ENCODE measurements at regions not wholly inside any gene's neighbourhood (a gene's known extent, or its start where the extent isn't known, plus 50 kb on each side); places are given as distances from the start of the nearest gene placed in this dataset.
"Not testable (repeated sequence)": the region's sequence is repeated elsewhere in the genome, so short reads cannot be mapped to it uniquely, and the experiment has no call there.

- H3K36me3 ChIP-seq (ENCODE audit: control insufficient read depth, insufficient read depth, low read length); H3K9ac ChIP-seq (ENCODE audit: low read depth, low read length); H3K27me3 ChIP-seq (ENCODE audit: control insufficient read depth, insufficient read depth, low read length); H3K4me1 ChIP-seq (ENCODE audit: control insufficient read depth, insufficient read depth, low read length); H3K4me3 ChIP-seq (ENCODE audit: low read depth, low read length): not testable (repeated sequence)
- peaks cover 51% of the 10 kb centered on the region for H3K9me3 ChIP-seq (ENCODE audit: control insufficient read depth, insufficient read depth, low read length)
These were observed 170.2 kb downstream of the CWH43 start for GRCh38 chr4:49156309-49156708.

DNA sequence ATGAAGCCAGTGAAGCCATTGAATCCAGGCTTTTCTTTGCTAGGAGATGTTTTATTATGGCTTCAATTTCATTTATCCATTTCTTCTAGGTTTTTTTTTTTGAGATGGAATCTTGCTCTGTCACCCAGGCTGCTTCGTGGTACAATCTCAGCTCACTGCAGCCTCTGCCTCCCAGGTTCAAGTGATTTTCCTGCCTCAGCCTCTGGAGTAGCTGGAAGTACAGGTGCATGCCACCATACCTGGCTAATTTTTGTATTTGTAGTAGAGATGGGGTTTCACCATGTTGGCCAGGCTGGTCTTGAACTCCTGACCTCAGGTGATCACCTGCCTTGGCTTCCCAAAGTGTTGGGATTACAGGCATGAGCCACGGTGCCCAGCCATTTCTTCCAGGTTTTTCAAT, 171.6 kb downstream of the CWH43 start:
- H3K36me3 ChIP-seq (ENCODE audit: control insufficient read depth, insufficient read depth, low read length); H3K4me1 ChIP-seq (ENCODE audit: control insufficient read depth, insufficient read depth, low read length); H3K9ac ChIP-seq (ENCODE audit: low read depth, low read length); H3K4me3 ChIP-seq (ENCODE audit: low read depth, low read length); H3K27me3 ChIP-seq (ENCODE audit: control insufficient read depth, insufficient read depth, low read length): not testable (repeated sequence)
- peaks cover 41% of the 10 kb centered on the region for H3K9me3 ChIP-seq (ENCODE audit: control insufficient read depth, insufficient read depth, low read length)

- H3K36me3 ChIP-seq (ENCODE audit: control insufficient read depth, insufficient read depth, low read length); H3K4me3 ChIP-seq (ENCODE audit: low read depth, low read length); H3K27me3 ChIP-seq (ENCODE audit: control insufficient read depth, insufficient read depth, low read length); H3K9ac ChIP-seq (ENCODE audit: low read depth, low read length); H3K9me3 ChIP-seq (ENCODE audit: control insufficient read depth, insufficient read depth, low read length); H3K4me1 ChIP-seq (ENCODE audit: control insufficient read depth, insufficient read depth, low read length): not testable (repeated sequence)
These were observed 175.1 kb downstream of the CWH43 start for GRCh38 chr4:49161111-49161541.

GRCh38 chr4:49164916-49165315, 178.8 kb downstream of the CWH43 start:
- not testable (repeated sequence) for H3K4me3 ChIP-seq (ENCODE audit: low read depth, low read length); H3K9ac ChIP-seq (ENCODE audit: low read depth, low read length); H3K4me1 ChIP-seq (ENCODE audit: control insufficient read depth, insufficient read depth, low read length); H3K27me3 ChIP-seq (ENCODE audit: control insufficient read depth, insufficient read depth, low read length); H3K9me3 ChIP-seq (ENCODE audit: control insufficient read depth, insufficient read depth, low read length); H3K36me3 ChIP-seq (ENCODE audit: control insufficient read depth, insufficient read depth, low read length)

DNA sequence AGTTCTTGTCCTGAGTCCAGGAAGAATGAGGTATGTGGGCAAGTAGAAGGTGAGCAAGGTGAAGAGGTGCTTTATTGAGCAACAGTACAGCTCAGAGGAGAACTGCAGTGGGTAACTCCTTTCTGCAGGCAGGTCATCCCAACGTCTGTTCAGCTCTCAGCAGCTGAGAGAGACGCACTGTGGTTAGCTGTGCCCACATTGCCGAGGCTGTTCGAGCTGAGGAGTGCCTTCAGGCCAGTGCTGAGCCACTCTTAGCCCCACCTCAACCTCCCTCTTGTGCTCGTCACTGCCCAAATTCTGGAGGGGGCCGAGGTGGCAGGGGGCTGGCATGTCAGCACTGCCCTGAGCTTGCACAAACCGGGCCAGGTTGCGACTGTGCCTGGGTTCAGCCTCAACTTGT, 191.8 kb downstream of the CWH43 start:
- H3K4me1 ChIP-seq (ENCODE audit: control insufficient read depth, insufficient read depth, low read length); H3K27me3 ChIP-seq (ENCODE audit: control insufficient read depth, insufficient read depth, low read length); H3K9me3 ChIP-seq (ENCODE audit: control insufficient read depth, insufficient read depth, low read length); H3K9ac ChIP-seq (ENCODE audit: low read depth, low read length); H3K4me3 ChIP-seq (ENCODE audit: low read depth, low read length); H3K36me3 ChIP-seq (ENCODE audit: control insufficient read depth, insufficient read depth, low read length): not testable (repeated sequence)

DNA sequence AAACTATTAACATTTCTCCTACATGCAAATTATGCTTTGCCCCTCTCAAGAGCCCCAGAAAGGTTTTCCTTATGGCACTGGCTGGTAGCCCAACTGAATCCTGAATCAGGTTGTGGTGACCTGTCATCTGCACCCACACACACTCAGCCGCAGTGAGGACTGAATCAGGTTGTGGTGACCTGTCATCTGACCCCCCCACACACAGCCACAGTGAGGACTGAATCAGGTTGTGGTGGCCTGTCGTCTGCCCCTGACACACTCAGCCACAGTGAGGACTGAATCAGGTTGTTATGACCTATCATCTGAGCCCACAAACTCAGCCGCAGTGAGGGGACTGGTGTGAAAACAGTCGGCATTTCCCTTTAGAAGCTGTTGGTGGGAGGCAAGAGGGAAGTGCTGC, 195.0 kb downstream of the CWH43 start:
- not testable (repeated sequence) for H3K9ac ChIP-seq (ENCODE audit: low read depth, low read length); H3K36me3 ChIP-seq (ENCODE audit: control insufficient read depth, insufficient read depth, low read length); H3K4me1 ChIP-seq (ENCODE audit: control insufficient read depth, insufficient read depth, low read length); H3K4me3 ChIP-seq (ENCODE audit: low read depth, low read length); H3K9me3 ChIP-seq (ENCODE audit: control insufficient read depth, insufficient read depth, low read length); H3K27me3 ChIP-seq (ENCODE audit: control insufficient read depth, insufficient read depth, low read length)

GRCh38 chr4:49211396-49212194, 225.5 kb downstream of the CWH43 start:
- H3K27me3 ChIP-seq (ENCODE audit: control insufficient read depth, insufficient read depth, low read length); H3K4me3 ChIP-seq (ENCODE audit: low read depth, low read length); H3K4me1 ChIP-seq (ENCODE audit: control insufficient read depth, insufficient read depth, low read length); H3K36me3 ChIP-seq (ENCODE audit: control insufficient read depth, insufficient read depth, low read length); H3K9ac ChIP-seq (ENCODE audit: low read depth, low read length): not testable (repeated sequence)
- peaks cover 24% of the 10 kb centered on the region for H3K9me3 ChIP-seq (ENCODE audit: control insufficient read depth, insufficient read depth, low read length)

- not testable (repeated sequence) for H3K4me3 ChIP-seq (ENCODE audit: low read depth, low read length); H3K4me1 ChIP-seq (ENCODE audit: control insufficient read depth, insufficient read depth, low read length); H3K9ac ChIP-seq (ENCODE audit: low read depth, low read length); H3K36me3 ChIP-seq (ENCODE audit: control insufficient read depth, insufficient read depth, low read length); H3K27me3 ChIP-seq (ENCODE audit: control insufficient read depth, insufficient read depth, low read length)
- peaks cover 24% of the 10 kb centered on the region for H3K9me3 ChIP-seq (ENCODE audit: control insufficient read depth, insufficient read depth, low read length)
These were observed 227.2 kb downstream of the CWH43 start for GRCh38 chr4:49213250-49213649.

DNA sequence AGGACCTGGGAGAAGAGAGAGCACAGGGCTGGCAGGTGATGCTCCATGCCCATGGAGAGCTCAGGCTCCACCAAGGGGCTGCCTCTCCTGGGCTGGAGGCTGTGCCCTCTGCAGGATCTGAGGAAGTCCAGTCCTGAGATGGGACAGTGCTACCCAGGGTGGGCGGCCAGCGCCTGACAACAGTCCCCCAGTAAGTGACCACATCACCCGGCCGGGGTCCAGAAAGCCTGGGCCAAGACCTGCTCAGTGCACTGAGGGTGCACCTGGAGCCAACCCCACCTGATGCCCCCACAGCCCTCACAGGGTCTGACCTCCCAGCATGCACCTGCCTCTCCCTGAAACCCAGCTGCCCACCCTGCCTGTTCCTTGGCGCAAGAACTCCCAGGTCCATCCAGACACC, 227.7 kb downstream of the CWH43 start:
- peaks cover 24% of the 10 kb centered on the region for H3K9me3 ChIP-seq (ENCODE audit: control insufficient read depth, insufficient read depth, low read length)
- not testable (repeated sequence) for H3K27me3 ChIP-seq (ENCODE audit: control insufficient read depth, insufficient read depth, low read length); H3K36me3 ChIP-seq (ENCODE audit: control insufficient read depth, insufficient read depth, low read length); H3K4me1 ChIP-seq (ENCODE audit: control insufficient read depth, insufficient read depth, low read length); H3K4me3 ChIP-seq (ENCODE audit: low read depth, low read length); H3K9ac ChIP-seq (ENCODE audit: low read depth, low read length)

DNA sequence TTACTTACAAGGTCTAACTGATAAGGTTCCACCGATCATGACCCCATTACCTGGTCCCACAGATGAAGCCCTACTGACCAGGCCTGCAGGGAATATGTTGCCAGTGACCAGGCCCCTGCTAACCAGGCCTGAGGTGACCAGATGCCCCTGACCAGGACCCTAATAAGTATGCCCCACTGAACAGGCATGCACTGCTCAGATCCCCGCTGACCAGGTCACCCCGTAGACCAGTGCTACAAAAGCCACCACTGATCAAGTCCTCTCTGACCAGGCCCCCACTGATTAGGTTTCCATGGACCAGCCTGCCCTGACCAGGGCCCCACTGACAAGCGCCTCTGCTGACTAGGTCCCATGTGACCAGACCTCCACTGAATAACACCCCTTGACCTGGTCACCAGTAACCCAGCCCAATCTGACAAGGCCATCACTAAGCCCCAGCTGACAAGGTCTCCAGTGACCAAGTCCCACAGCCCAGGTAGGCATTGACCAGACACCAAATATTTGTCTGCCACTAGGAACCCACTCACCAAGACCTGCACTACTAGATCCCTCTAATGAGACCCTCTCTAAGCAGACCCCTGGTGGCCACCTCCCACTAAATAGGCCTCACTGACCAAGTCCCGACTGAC, 228.5 kb downstream of the CWH43 start:
- H3K4me3 ChIP-seq (ENCODE audit: low read depth, low read length); H3K36me3 ChIP-seq (ENCODE audit: control insufficient read depth, insufficient read depth, low read length); H3K27me3 ChIP-seq (ENCODE audit: control insufficient read depth, insufficient read depth, low read length); H3K9ac ChIP-seq (ENCODE audit: low read depth, low read length); H3K4me1 ChIP-seq (ENCODE audit: control insufficient read depth, insufficient read depth, low read length): not testable (repeated sequence)
- peaks cover 27% of the 10 kb centered on the region for H3K9me3 ChIP-seq (ENCODE audit: control insufficient read depth, insufficient read depth, low read length)

DNA sequence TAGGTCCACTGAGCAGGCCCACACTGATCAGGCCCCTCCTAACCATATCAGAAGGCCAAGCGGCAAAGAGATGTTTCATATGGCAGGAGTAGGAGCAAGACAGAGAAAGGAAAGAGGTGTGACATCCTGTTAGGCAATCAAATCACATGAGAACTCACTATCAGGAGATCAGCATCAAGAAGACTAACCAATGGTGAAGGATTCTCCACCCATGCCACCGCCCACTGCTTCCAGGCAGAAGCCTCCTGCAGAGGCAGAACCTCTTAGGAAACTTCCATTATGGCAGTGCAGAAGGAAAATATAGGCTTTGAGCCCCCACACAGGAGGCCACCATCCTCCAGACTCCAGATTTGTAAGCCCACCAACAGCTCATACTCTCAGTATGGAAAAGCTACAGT, 229.0 kb downstream of the CWH43 start:
- H3K9me3 ChIP-seq (ENCODE audit: control insufficient read depth, insufficient read depth, low read length): peaks cover 29% of the 10 kb centered on the region
- not testable (repeated sequence) for H3K36me3 ChIP-seq (ENCODE audit: control insufficient read depth, insufficient read depth, low read length); H3K4me1 ChIP-seq (ENCODE audit: control insufficient read depth, insufficient read depth, low read length); H3K4me3 ChIP-seq (ENCODE audit: low read depth, low read length); H3K9ac ChIP-seq (ENCODE audit: low read depth, low read length); H3K27me3 ChIP-seq (ENCODE audit: control insufficient read depth, insufficient read depth, low read length)

- H3K36me3 ChIP-seq (ENCODE audit: control insufficient read depth, insufficient read depth, low read length); H3K4me3 ChIP-seq (ENCODE audit: low read depth, low read length); H3K27me3 ChIP-seq (ENCODE audit: control insufficient read depth, insufficient read depth, low read length); H3K4me1 ChIP-seq (ENCODE audit: control insufficient read depth, insufficient read depth, low read length); H3K9ac ChIP-seq (ENCODE audit: low read depth, low read length): not testable (repeated sequence)
- H3K9me3 ChIP-seq (ENCODE audit: control insufficient read depth, insufficient read depth, low read length): peaks cover 35% of the 10 kb centered on the region
These were observed 230.5 kb downstream of the CWH43 start for GRCh38 chr4:49216606-49217005.
